ENCODE measurements at regions not wholly inside any gene's neighbourhood (a gene's known extent, or its start where the extent isn't known, plus 50 kb on each side); places are given as distances from the start of the nearest gene placed in this dataset.

GRCh38 chr3:124091716-124092115, 99.8 kb upstream of the ROPN1 start:
- Histone ChIP-seq H3K4me1 (ENCODE audit: insufficient read depth, low read length) (no peaks in the 10 kb centered on the region), H3K27ac (ENCODE audit: extremely low read length, insufficient read depth, low read length) (no peak overlapping the region), H4K20me1 (ENCODE audit: insufficient read depth, low read length) (no peaks in the 10 kb centered on the region), H3K36me3 (replicated peaks in 1 of 2; ENCODE audit: control insufficient read depth in 1 of 2, insufficient read depth in 2 of 2, low read length in 2 of 2) (no peaks in the 10 kb centered on the region), H3K9me3 (ENCODE audit: low read length) (no peaks in the 10 kb centered on the region), H3K27me3 (ENCODE audit: control insufficient read depth in 1 of 2, insufficient read depth in 2 of 2, low read length in 2 of 2) (peaks cover 0 to 8% of the 10 kb centered on the region in 2 experiments; a peak in 1 of 5 replicates), H3K9ac (ENCODE audit: insufficient read depth, low read depth, low read length) (no peak overlapping the region), H3K4me2 (ENCODE audit: low read depth, low read length) (no peak overlapping the region), H3K79me2 (ENCODE audit: insufficient read depth, low read length) (no peaks in the 10 kb centered on the region), H2AFZ (ENCODE audit: low read length) (no peak overlapping the region), H3K4me3 (replicated peaks in 1 of 3; ENCODE audit: insufficient read depth in 1 of 3, low read depth in 2 of 3, low read length in 3 of 3) (no peak overlapping the region)
- in situ Hi-C loops (cut with HindIII; ENCODE audit: extremely low pct_ligation_motif_present, low pct_unique_long_range_greater_than_20kb) (no loop called here), intact Hi-C loops (cut with micrococcal nuclease; ENCODE audit: unreplicated experiment) (no loop called here)
- CTCF ChIA-PET (ENCODE audit: low intra/inter-chr PET ratio, low total read pairs): no interaction called here
- FAIRE-seq (no peak), ATAC-seq (no peak), DNase-seq (ENCODE audit: low spot score) (no peak)
- 32% methylated on average over 1 of the region's 1 CpG for WGBS (ENCODE audit: low lambda C conversion rate)
- TF ChIP-seq ZNF180 (CRISPR knock-in tag; IDR thresholded peaks at IDR 0.05; ENCODE audit: borderline replicate concordance, low read depth): no peak
- no peak for TF ChIP-seq RBM39 (IDR thresholded peaks at IDR 0.05; ENCODE audit: low read depth, low read length, poor library complexity, severe bottlenecking)
- no peak for TF ChIP-seq DNMT3B (CRISPR knock-in tag; conservative IDR thresholded peaks at IDR 0.05)
- TF ChIP-seq PPARG (CRISPR knock-in tag; conservative IDR thresholded peaks at IDR 0.05): no peak
- TF ChIP-seq IRF9 (CRISPR knock-in tag; IDR thresholded peaks at IDR 0.05; ENCODE audit: borderline replicate concordance): no peak
- no peak for TF ChIP-seq THYN1 (CRISPR knock-in tag; IDR thresholded peaks at IDR 0.05; ENCODE audit: borderline replicate concordance, low read depth)
- TF ChIP-seq EZH2 (conservative IDR thresholded peaks at IDR 0.05; ENCODE audit: low read depth, low read length): no peak
- no peak for TF ChIP-seq MLLT10 (CRISPR knock-in tag; IDR thresholded peaks at IDR 0.05)
- TF ChIP-seq MIER2 (CRISPR knock-in tag; IDR thresholded peaks at IDR 0.05): no peak
- no peak for TF ChIP-seq BORCS8-MEF2B (CRISPR knock-in tag; IDR thresholded peaks at IDR 0.05)
- no peak for TF ChIP-seq ZNF615 (CRISPR knock-in tag; IDR thresholded peaks at IDR 0.05; ENCODE audit: borderline replicate concordance)
- TF ChIP-seq MTA1 (CRISPR knock-in tag; IDR thresholded peaks at IDR 0.05; ENCODE audit: borderline replicate concordance): no peak
- no peak for TF ChIP-seq MBD4 (IDR thresholded peaks at IDR 0.05; ENCODE audit: borderline replicate concordance, low read length)
- TF ChIP-seq BRD4 (CRISPR knock-in tag; IDR thresholded peaks at IDR 0.05): no peak
- no peak for TF ChIP-seq NFE2L1 (CRISPR knock-in tag; IDR thresholded peaks at IDR 0.05; ENCODE audit: borderline replicate concordance)
- no peak for TF ChIP-seq POLR2AphosphoS2 (IDR thresholded peaks at IDR 0.05; ENCODE audit: low read depth, low read length)
- no peak for TF ChIP-seq PLSCR1 (CRISPR knock-in tag; IDR thresholded peaks at IDR 0.05; ENCODE audit: borderline replicate concordance)
- BruUV-seq (replicated peaks): no TSS peak
- POLR2A ChIA-PET: no interaction called here

All from HepG2 (cell line).